OCI-LY7 (cell line): ENCODE measurements at regions not wholly inside any gene's neighbourhood (a gene's known extent, or its start where the extent isn't known, plus 50 kb on each side); places are given as distances from the start of the nearest gene placed in this dataset.

Source experiments
- BruUV-seq: library from RNA; stranded (reverse); fragments of 400-500 nt; replicated peaks from 2 replicates; lab custom pipeline; 2021; lab: Mats Ljungman, UMichigan
- CTCF ChIA-PET: fragments of 300-600 bp; sonication (Branson Sonifier 250); formaldehyde crosslinking; loops from one replicate; lab custom pipeline; 2022; ENCODE audit warnings: antibody characterized with exemption; ENCODE audit not compliant: unreplicated experiment; lab: Charles Lee
- POLR2A ChIA-PET: fragments of 300-600 bp; sonication (Branson Sonifier 250); formaldehyde crosslinking; loops from one replicate; lab custom pipeline; 2022; ENCODE audit warnings: antibody characterized with exemption; lab: Charles Lee
- DNase-seq: peaks from one replicate; pipeline ENCODE4 v3.0.0-alpha.2; 2015; ENCODE audit warnings: low spot score
- H2AFZ ChIP-seq: fragments of 200-600 bp; sonication (generic), shearing (Covaris generic); 2 replicates; pipeline ENCODE4 v1.6.1; 2014; ENCODE audit warnings: mild to moderate bottlenecking, antibody characterized with exemption, low read length, moderate library complexity
- H3K27ac ChIP-seq: fragments of 200-600 bp; sonication (generic); 2 replicates; pipeline ENCODE4 v1.5.1; 2014; ENCODE audit warnings: mixed run types, low read depth, mild to moderate bottlenecking, moderate library complexity, low read length, inconsistent platforms; ENCODE audit not compliant: poor library complexity, severe bottlenecking
- H3K36me3 ChIP-seq: fragments of 200-600 bp; sonication (generic); 2 replicates; pipeline ENCODE4 v1.6.1; 2014; ENCODE audit warnings: mild to moderate bottlenecking, antibody characterized with exemption, low read length, moderate library complexity, mixed read lengths; ENCODE audit not compliant: insufficient read depth
- H3K4me1 ChIP-seq: fragments of 200-600 bp; sonication (generic); 2 replicates; pipeline ENCODE4 v1.5.1; 2014; ENCODE audit warnings: mild to moderate bottlenecking, low read length; ENCODE audit not compliant: insufficient read depth, poor library complexity, severe bottlenecking
- H3K4me2 ChIP-seq: fragments of 200-600 bp; sonication (generic); 2 replicates; pipeline ENCODE4 v1.6.1; 2014; ENCODE audit warnings: mild to moderate bottlenecking, low read length
- H3K4me3 ChIP-seq: fragments of 200-600 bp; sonication (generic); 2 replicates; pipeline ENCODE4 v1.5.1; 2014; ENCODE audit warnings: mild to moderate bottlenecking, low read depth, low read length; ENCODE audit not compliant: poor library complexity, severe bottlenecking
- H3K79me2 ChIP-seq: fragments of 200-600 bp; sonication (generic); 2 replicates; pipeline ENCODE4 v1.6.1; 2016; ENCODE audit warnings: low read depth, mild to moderate bottlenecking, low read length, moderate library complexity, mixed read lengths; ENCODE audit not compliant: insufficient read depth
- H3K9me2 ChIP-seq: fragments of 200-600 bp; sonication (generic); 2 replicates; pipeline ENCODE4 v1.6.1; 2016; ENCODE audit warnings: mild to moderate bottlenecking, low read length, mixed read lengths; ENCODE audit not compliant: insufficient read depth
- H3K9me3 ChIP-seq: fragments of 200-600 bp; sonication (generic); 2 replicates; pipeline ENCODE4 v1.6.1; 2014; ENCODE audit warnings: mild to moderate bottlenecking, mixed run types, low read length, mixed read lengths
- H4K20me1 ChIP-seq: fragments of 200-600 bp; sonication (generic); 2 replicates; pipeline ENCODE4 v1.6.1; 2014; ENCODE audit warnings: mild to moderate bottlenecking, antibody characterized with exemption, low read length, moderate library complexity, mixed read lengths; ENCODE audit not compliant: insufficient read depth
- EZH2phosphoT487 ChIP-seq: fragments of 200-600 bp; sonication (generic); IDR thresholded peaks from 2 replicates; pipeline ENCODE4 v1.6.1; 2018; ENCODE audit warnings: low read depth, borderline replicate concordance, mild to moderate bottlenecking, mixed run types, antibody characterized with exemption, low read length, moderate library complexity, mixed read lengths
- intact Hi-C: fragments of 100-400 bp; cut with micrococcal nuclease; formaldehyde crosslinking; loops from one replicate; pipeline ENCODE4 v1.10.0; 2022; ENCODE audit not compliant: unreplicated experiment
- TF ChIP-seq, protein P1 (sequence below): fragments of 200-600 bp; sonication (generic); conservative IDR thresholded peaks from 2 replicates; pipeline ENCODE4 v1.5.1; 2014; ENCODE audit warnings: mild to moderate bottlenecking, antibody characterized with exemption, low read length, moderate library complexity, mixed read lengths

DNA sequence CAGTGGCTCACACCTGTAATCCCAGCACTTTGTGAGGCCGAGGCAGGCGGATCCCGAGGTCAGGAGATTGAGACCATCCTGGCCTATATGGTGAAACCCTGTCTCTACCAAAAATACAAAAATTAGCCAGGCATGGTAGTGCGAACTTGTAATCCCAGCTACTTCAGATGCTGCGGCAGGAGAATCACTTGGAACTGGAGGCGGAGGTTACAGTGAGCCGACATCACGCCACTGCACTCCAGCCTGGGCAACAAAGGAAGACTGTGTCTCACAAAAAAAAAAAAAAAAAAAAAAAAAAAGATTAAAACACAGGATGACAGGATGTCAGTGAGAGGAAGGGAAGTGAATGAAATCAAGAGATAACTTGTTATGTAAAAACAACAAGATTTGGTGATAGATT, 1158.5 kb downstream of the PCDH9 start:
- POLR2A ChIA-PET = no interaction called here
- H3K4me1 ChIP-seq = no peaks in the 10 kb centered on the region
- no peak overlapping the region for H3K4me3 ChIP-seq
- no peak overlapping the region for H3K27ac ChIP-seq
- no peaks in the 10 kb centered on the region for H3K79me2 ChIP-seq
- no peak overlapping the region for H2AFZ ChIP-seq
- DNase-seq = no peak
- CTCF ChIA-PET = no interaction called here
- TF ChIP-seq, protein P1, sequence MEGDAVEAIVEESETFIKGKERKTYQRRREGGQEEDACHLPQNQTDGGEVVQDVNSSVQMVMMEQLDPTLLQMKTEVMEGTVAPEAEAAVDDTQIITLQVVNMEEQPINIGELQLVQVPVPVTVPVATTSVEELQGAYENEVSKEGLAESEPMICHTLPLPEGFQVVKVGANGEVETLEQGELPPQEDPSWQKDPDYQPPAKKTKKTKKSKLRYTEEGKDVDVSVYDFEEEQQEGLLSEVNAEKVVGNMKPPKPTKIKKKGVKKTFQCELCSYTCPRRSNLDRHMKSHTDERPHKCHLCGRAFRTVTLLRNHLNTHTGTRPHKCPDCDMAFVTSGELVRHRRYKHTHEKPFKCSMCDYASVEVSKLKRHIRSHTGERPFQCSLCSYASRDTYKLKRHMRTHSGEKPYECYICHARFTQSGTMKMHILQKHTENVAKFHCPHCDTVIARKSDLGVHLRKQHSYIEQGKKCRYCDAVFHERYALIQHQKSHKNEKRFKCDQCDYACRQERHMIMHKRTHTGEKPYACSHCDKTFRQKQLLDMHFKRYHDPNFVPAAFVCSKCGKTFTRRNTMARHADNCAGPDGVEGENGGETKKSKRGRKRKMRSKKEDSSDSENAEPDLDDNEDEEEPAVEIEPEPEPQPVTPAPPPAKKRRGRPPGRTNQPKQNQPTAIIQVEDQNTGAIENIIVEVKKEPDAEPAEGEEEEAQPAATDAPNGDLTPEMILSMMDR = no peak
- TF ChIP-seq EZH2phosphoT487 = no peak
- H3K9me2 ChIP-seq = no peaks in the 10 kb centered on the region
- BruUV-seq = no TSS peak
- H3K4me2 ChIP-seq = no peak overlapping the region
- intact Hi-C loops = no loop called here
- H4K20me1 ChIP-seq = no peaks in the 10 kb centered on the region
- H3K36me3 ChIP-seq = no peaks in the 10 kb centered on the region
- no peaks in the 10 kb centered on the region for H3K9me3 ChIP-seq

DNA sequence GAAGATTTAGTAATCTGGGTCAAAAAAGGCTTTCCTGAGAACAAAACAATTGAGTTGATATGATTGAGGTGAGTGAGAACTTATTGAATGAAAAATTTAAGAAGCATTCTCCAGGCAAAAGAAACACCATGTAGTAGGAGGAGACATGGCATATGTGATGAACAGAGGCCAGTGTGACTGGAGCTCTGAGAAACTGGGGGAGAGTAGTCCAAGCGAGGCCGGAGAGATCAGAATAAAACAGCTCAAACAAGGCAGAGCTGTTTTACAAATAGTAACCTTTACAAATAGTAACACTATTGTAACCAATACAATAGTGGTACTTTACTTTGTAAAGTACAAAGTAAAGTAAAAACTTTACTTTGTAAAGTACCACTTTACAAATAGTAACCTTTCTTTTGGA, 1159.1 kb downstream of the PCDH9 start:
- no peaks in the 10 kb centered on the region for H3K4me1 ChIP-seq
- no peak overlapping the region for H3K27ac ChIP-seq
- no peak overlapping the region for H3K4me2 ChIP-seq
- intact Hi-C loops = no loop called here
- ChIA-PET POLR2A (interaction anchor here (1.3 kb wide), 1 partner anchor 69 kb away, joined by 5 read pairs; no protein-coding TSS in a partner anchor), CTCF (no interaction called here)
- no peaks in the 10 kb centered on the region for H3K36me3 ChIP-seq
- H4K20me1 ChIP-seq = no peaks in the 10 kb centered on the region
- no peak for DNase-seq
- BruUV-seq = no TSS peak
- no peaks in the 10 kb centered on the region for H3K79me2 ChIP-seq
- no peak for TF ChIP-seq EZH2phosphoT487
- TF ChIP-seq, protein P1 = no peak
- H2AFZ ChIP-seq = no peak overlapping the region
- no peaks in the 10 kb centered on the region for H3K9me3 ChIP-seq
- H3K9me2 ChIP-seq = no peaks in the 10 kb centered on the region
- H3K4me3 ChIP-seq = no peak overlapping the region

DNA sequence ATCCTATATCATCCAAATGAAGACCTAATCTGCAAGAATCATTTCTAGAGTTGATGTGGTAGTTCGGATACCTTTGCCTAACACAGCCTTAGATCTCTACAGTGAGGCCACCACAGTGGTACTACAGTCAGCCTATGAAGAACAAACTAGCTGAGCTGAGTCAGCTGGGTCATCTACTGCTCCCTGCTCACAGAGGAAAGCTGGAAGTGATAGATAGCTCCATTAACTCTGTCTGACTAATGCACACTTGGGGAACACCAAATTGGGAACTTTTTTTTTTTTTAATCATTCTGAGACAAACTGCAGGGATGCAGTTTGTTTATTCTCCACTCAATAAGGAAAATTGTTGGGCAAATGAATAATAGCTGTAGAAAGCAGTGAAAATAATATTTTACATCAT, 1160.6 kb downstream of the PCDH9 start:
- no peaks in the 10 kb centered on the region for H3K79me2 ChIP-seq
- ChIA-PET POLR2A (interaction anchor here (0.7 to 1.3 kb wide), 4 partner anchors 9 to 347 kb away, joined by 3 to 5 read pairs (median 3); no protein-coding TSS in a partner anchor), CTCF (no interaction called here)
- H4K20me1 ChIP-seq = no peaks in the 10 kb centered on the region
- BruUV-seq = no TSS peak
- H3K4me1 ChIP-seq = no peaks in the 10 kb centered on the region
- no peak overlapping the region for H2AFZ ChIP-seq
- TF ChIP-seq, protein P1 = no peak
- no peak for TF ChIP-seq EZH2phosphoT487
- H3K4me2 ChIP-seq = no peak overlapping the region
- DNase-seq = no peak
- H3K4me3 ChIP-seq = no peak overlapping the region
- intact Hi-C loops = no loop called here
- no peaks in the 10 kb centered on the region for H3K36me3 ChIP-seq
- no peak overlapping the region for H3K27ac ChIP-seq
- H3K9me2 ChIP-seq = no peaks in the 10 kb centered on the region
- no peaks in the 10 kb centered on the region for H3K9me3 ChIP-seq
